SK-N-SH (cell line): ENCODE measurements at regions not wholly inside any gene's neighbourhood (a gene's known extent, or its start where the extent isn't known, plus 50 kb on each side); places are given as distances from the start of the nearest gene placed in this dataset.

Source experiments
- CTCF ChIA-PET: fragments of 300-600, 350-600 bp; formaldehyde crosslinking; extraction: SDS; loops from one replicate; lab custom pipeline; 2021; lab: Yijun Ruan, JAX
- POLR2A ChIA-PET: fragments of 350-600 bp; sonication (Branson Sonifier 250); formaldehyde crosslinking; extraction: SDS; loops from one replicate; lab custom pipeline; 2020; ENCODE audit warnings: antibody characterized with exemption, inconsistent platforms; lab: Yijun Ruan, JAX
- DNase-seq: peaks from one replicate; pipeline ENCODE4 v3.0.0; 2012
- H2AFZ ChIP-seq: fragments of 200-600 bp; sonication (generic); 2 replicates; pipeline ENCODE4 v1.8.1; 2016; ENCODE audit warnings: antibody characterized with exemption, mild to moderate bottlenecking, low read depth
- H3F3A ChIP-seq: fragments of 200-600 bp; sonication (generic); replicated peaks from 2 replicates; pipeline ENCODE3; 2016; ENCODE audit warnings: antibody characterized with exemption, mild to moderate bottlenecking; ENCODE audit not compliant: insufficient read depth
- H3K27ac ChIP-seq, 2 experiments: fragments of 200-500 bp in 1 of 2; fragments of 200-600 bp in 1 of 2; sonication (Bioruptor generic) in 1 of 2; sonication (generic), shearing (Covaris generic) in 1 of 2; 2 replicates each; pipeline versions ENCODE4 v1.5.1 to v1.6.1; 2014 to 2016; ENCODE audit warnings: low read depth in 2 of 2, inconsistent platforms in 1 of 2, low read length in 1 of 2, mild to moderate bottlenecking in 1 of 2, mixed read lengths in 1 of 2
- H3K27me3 ChIP-seq: fragments of 200-600 bp; sonication (generic), shearing (Covaris generic); 2 replicates; pipeline ENCODE4 v1.6.1; 2016; ENCODE audit warnings: mixed run types; ENCODE audit not compliant: insufficient read depth
- H3K36me3 ChIP-seq, 2 experiments: fragments of 200-500 bp in 1 of 2; fragments of 200-600 bp in 1 of 2; sonication (Bioruptor generic) in 1 of 2; sonication (generic) in 1 of 2; replicated peaks in 1 of 2; 2 replicates each; pipeline versions ENCODE3 to v1.5.1; 2014 to 2016; ENCODE audit warnings: low read length in 1 of 2, mild to moderate bottlenecking in 1 of 2; ENCODE audit not compliant: insufficient read depth in 2 of 2, control insufficient read depth in 1 of 2
- H3K4me1 ChIP-seq, 2 experiments: fragments of 200-500 bp in 1 of 2; fragments of 200-600 bp in 1 of 2; sonication (Bioruptor generic) in 1 of 2; sonication (generic), shearing (Covaris generic) in 1 of 2; 2 replicates each; pipeline versions ENCODE4 v1.5.1 to v1.6.1; 2014 to 2016; ENCODE audit warnings: low read depth in 1 of 2, low read length in 1 of 2, mixed run types in 1 of 2; ENCODE audit not compliant: insufficient read depth in 2 of 2, control insufficient read depth in 1 of 2
- H3K4me2 ChIP-seq: fragments of 200-600 bp; sonication (generic), shearing (Covaris generic); 2 replicates; pipeline ENCODE4 v1.6.1; 2017; ENCODE audit warnings: mixed run types
- H3K4me3 ChIP-seq, 2 experiments: fragments of 200-500 bp in 1 of 2; fragments of 200-600 bp in 1 of 2; sonication (Bioruptor generic) in 1 of 2; sonication (generic), shearing (Covaris generic) in 1 of 2; 2 replicates each; pipeline versions ENCODE4 v1.5.1 to v1.8.1; 2014 to 2016; ENCODE audit warnings: low read depth in 2 of 2, inconsistent platforms in 1 of 2, low read length in 1 of 2, mild to moderate bottlenecking in 1 of 2, mixed read lengths in 1 of 2, moderate library complexity in 1 of 2
- H3K79me2 ChIP-seq: fragments of 200-600 bp; sonication (generic); 2 replicates; pipeline ENCODE4 v1.8.1; 2017; ENCODE audit warnings: mild to moderate bottlenecking; ENCODE audit not compliant: insufficient read depth
- H3K9ac ChIP-seq: fragments of 200-600 bp; sonication (generic); 2 replicates; pipeline ENCODE4 v1.6.1; 2017; ENCODE audit warnings: mixed run types
- H3K9me2 ChIP-seq: fragments of 200-600 bp; sonication (generic); 2 replicates; pipeline ENCODE4 v1.6.1; 2017; ENCODE audit warnings: mixed run types
- H3K9me3 ChIP-seq: fragments of 200-600 bp; sonication (generic); 2 replicates; pipeline ENCODE4 v1.6.1; 2017; ENCODE audit warnings: mixed run types, mild to moderate bottlenecking, moderate library complexity
- H4K20me1 ChIP-seq: fragments of 200-600 bp; sonication (generic); 2 replicates; pipeline ENCODE4 v1.6.1; 2017; ENCODE audit warnings: mild to moderate bottlenecking, mixed run types; ENCODE audit not compliant: insufficient read depth
- CTCF ChIP-seq: fragments of 200-600 bp; sonication (generic); IDR thresholded peaks from 2 replicates; pipeline ENCODE4 v1.6.1; 2017; ENCODE audit warnings: antibody characterized with exemption, mild to moderate bottlenecking, moderate library complexity
- ELF1 ChIP-seq: IDR thresholded peaks from 2 replicates; pipeline ENCODE4 v1.4.0; 2012
- EP300 ChIP-seq, 2 experiments: IDR thresholded peaks; 2 replicates each; pipeline versions ENCODE4 v1.4.0 to v1.6.1; 2012; ENCODE audit warnings: borderline replicate concordance in 1 of 2, low read depth in 1 of 2, low read length in 1 of 2
- FOXJ3 ChIP-seq: sonication (generic); formaldehyde crosslinking; IDR thresholded peaks from 2 replicates; pipeline ENCODE4 v1.5.1; 2020; ENCODE audit warnings: mild to moderate bottlenecking, missing genetic modification reagents
- GABPA ChIP-seq: IDR thresholded peaks from 2 replicates; pipeline ENCODE4 v1.4.0; 2012; ENCODE audit warnings: low read depth, mild to moderate bottlenecking
- NRF1 ChIP-seq: IDR thresholded peaks from 2 replicates; pipeline ENCODE4 v1.6.1; 2012; ENCODE audit warnings: low read depth, mild to moderate bottlenecking, low read length
- PBX3 ChIP-seq: IDR thresholded peaks from 2 replicates; pipeline ENCODE4; 2012
- POLR2AphosphoS5 ChIP-seq: IDR thresholded peaks from 2 replicates; pipeline ENCODE4 v1.6.1; 2012; ENCODE audit warnings: low read depth, low read length
- RAD21 ChIP-seq: IDR thresholded peaks from 2 replicates; pipeline ENCODE4 v1.6.1; 2012; ENCODE audit warnings: mild to moderate bottlenecking, low read length
- RCOR1 ChIP-seq: fragments of 150-350 bp; IDR thresholded peaks from 2 replicates; pipeline ENCODE4 v1.6.1; 2017; ENCODE audit warnings: antibody characterized with exemption, low read length
- RXRA ChIP-seq: IDR thresholded peaks from 2 replicates; pipeline ENCODE4 v1.4.0; 2012; ENCODE audit warnings: low read depth, mild to moderate bottlenecking, borderline replicate concordance
- SIN3A ChIP-seq: IDR thresholded peaks from 2 replicates; pipeline ENCODE4 v1.6.1; 2012; ENCODE audit warnings: low read depth, mild to moderate bottlenecking, low read length, moderate library complexity, borderline replicate concordance
- TAF1 ChIP-seq: IDR thresholded peaks from 2 replicates; pipeline ENCODE4 v1.6.1; 2012; ENCODE audit warnings: low read depth, mild to moderate bottlenecking, low read length, moderate library complexity, borderline replicate concordance
- TCF12 ChIP-seq: IDR thresholded peaks from 2 replicates; pipeline ENCODE4 v1.4.0; 2012
- TEAD4 ChIP-seq: IDR thresholded peaks from 2 replicates; pipeline ENCODE4 v1.4.0; 2012; ENCODE audit warnings: mild to moderate bottlenecking, borderline replicate concordance; ENCODE audit not compliant: insufficient read depth
- USF1 ChIP-seq: IDR thresholded peaks from 2 replicates; pipeline ENCODE4 v1.4.0; 2012; ENCODE audit warnings: low read depth, borderline replicate concordance
- YY1 ChIP-seq: IDR thresholded peaks from 2 replicates; pipeline ENCODE4 v1.4.0; 2012; ENCODE audit warnings: low read depth, mild to moderate bottlenecking
- WGBS: methylation state at CpG from one replicate; pipeline ENCODE4 v1.1.6; 2017; ENCODE audit warnings: low lambda C conversion rate; 5-methylcytosine and 5-hydroxymethylcytosine counted together

- no peak for DNase-seq
- POLR2A ChIA-PET, result no interaction called here
- CTCF ChIA-PET, result no interaction called here
- H3K27me3 ChIP-seq, result no peaks in the 10 kb centered on the region
- no peak overlapping the region for H3K27ac ChIP-seq
- H3K79me2 ChIP-seq, result no peaks in the 10 kb centered on the region
- H3K4me2 ChIP-seq, result no peak overlapping the region
- TF ChIP-seq RAD21, result no peak
- no peak for TF ChIP-seq TEAD4
- TF ChIP-seq GABPA, result no peak
- TF ChIP-seq USF1, result no peak
- no peak for TF ChIP-seq SIN3A
- TF ChIP-seq RXRA, result no peak
- TF ChIP-seq EP300 (IDR thresholded peaks at IDR 0.05; ENCODE audit: borderline replicate concordance in 1 of 2, low read depth in 1 of 2, low read length in 1 of 2), result no peak
- TF ChIP-seq FOXJ3, result no peak
- no peak for TF ChIP-seq YY1
- peaks cover 0 to 4% of the 10 kb centered on the region in 2 experiments; a peak in 3 of 4 replicates for H3K4me1 ChIP-seq
- 76% methylated on average over 3 of the region's 3 CpGs for WGBS
- no peak overlapping the region for H2AFZ ChIP-seq
- no peak overlapping the region for H3K9ac ChIP-seq
- H3K9me3 ChIP-seq, result no peaks in the 10 kb centered on the region
- H3K9me2 ChIP-seq, result no peaks in the 10 kb centered on the region
- no peaks in the 10 kb centered on the region for H4K20me1 ChIP-seq
- no peaks in the 10 kb centered on the region for H3K36me3 ChIP-seq
- no peak overlapping the region for H3K4me3 ChIP-seq
- H3F3A ChIP-seq, result no peaks in the 10 kb centered on the region
These were observed 278.9 kb upstream of the SOX5 start for GRCh38 chr12:24228371-24228770.

GRCh38 chr12:24227551-24227950 lies 278.1 kb upstream of the SOX5 start:
- Histone ChIP-seq H3F3A (no peaks in the 10 kb centered on the region), H3K9ac (no peak overlapping the region), H2AFZ (no peak overlapping the region), H3K4me2 (peak overlapping the region; percentile 37; the same call in 1 of the 2 replicates), H3K9me3 (no peaks in the 10 kb centered on the region), H3K79me2 (no peaks in the 10 kb centered on the region), H3K27ac (no peak overlapping the region), H4K20me1 (no peaks in the 10 kb centered on the region), H3K4me1 (peaks cover 0 to 4% of the 10 kb centered on the region in 2 experiments; a peak in 3 of 4 replicates), H3K9me2 (no peaks in the 10 kb centered on the region), H3K4me3 (no peak overlapping the region), H3K36me3 (no peaks in the 10 kb centered on the region), H3K27me3 (no peaks in the 10 kb centered on the region)
- CTCF ChIA-PET, result no interaction called here
- TF ChIP-seq POLR2AphosphoS5, result no peak
- TF ChIP-seq USF1, result no peak
- no peak for TF ChIP-seq ELF1
- DNase-seq, result no peak
- POLR2A ChIA-PET, result no interaction called here
- 83% methylated on average over 5 of the region's 5 CpGs for WGBS

- 55% methylated on average over 9 of the region's 9 CpGs for WGBS
- ChIA-PET CTCF (no interaction called here), POLR2A (no interaction called here)
- H3K9me3 ChIP-seq, result no peaks in the 10 kb centered on the region
- no peak overlapping the region for H3K9ac ChIP-seq
- H2AFZ ChIP-seq, result no peak overlapping the region
- H4K20me1 ChIP-seq, result no peaks in the 10 kb centered on the region
- no peaks in the 10 kb centered on the region for H3K9me2 ChIP-seq
- H3K27me3 ChIP-seq, result no peaks in the 10 kb centered on the region
- H3K4me2 ChIP-seq, result peak overlapping the region; percentile 37; the same call in 1 of the 2 replicates
- H3K79me2 ChIP-seq, result no peaks in the 10 kb centered on the region
- H3F3A ChIP-seq, result no peaks in the 10 kb centered on the region
- H3K27ac ChIP-seq, result no peak overlapping the region
- no peaks in the 10 kb centered on the region for H3K36me3 ChIP-seq
- TF ChIP-seq TAF1 (no peak), NRF1 (no peak), CTCF (no peak), RCOR1 (no peak), TCF12 (peak; percentile 16; the same call in 1 of the 2 replicates), PBX3 (no peak)
- H3K4me3 ChIP-seq, result no peak overlapping the region
- peaks cover 0 to 4% of the 10 kb centered on the region in 2 experiments; a peak in 3 of 4 replicates for H3K4me1 ChIP-seq
- no peak for DNase-seq
These were observed 277.4 kb upstream of the SOX5 start for GRCh38 chr12:24226745-24227350.
